ENCODE measurements at regions not wholly inside any gene's neighbourhood (a gene's known extent, or its start where the extent isn't known, plus 50 kb on each side); places are given as distances from the start of the nearest gene placed in this dataset.
A peak's percentile ranks its signal among the peaks of the same experiment; 100 is the strongest.

DNA sequence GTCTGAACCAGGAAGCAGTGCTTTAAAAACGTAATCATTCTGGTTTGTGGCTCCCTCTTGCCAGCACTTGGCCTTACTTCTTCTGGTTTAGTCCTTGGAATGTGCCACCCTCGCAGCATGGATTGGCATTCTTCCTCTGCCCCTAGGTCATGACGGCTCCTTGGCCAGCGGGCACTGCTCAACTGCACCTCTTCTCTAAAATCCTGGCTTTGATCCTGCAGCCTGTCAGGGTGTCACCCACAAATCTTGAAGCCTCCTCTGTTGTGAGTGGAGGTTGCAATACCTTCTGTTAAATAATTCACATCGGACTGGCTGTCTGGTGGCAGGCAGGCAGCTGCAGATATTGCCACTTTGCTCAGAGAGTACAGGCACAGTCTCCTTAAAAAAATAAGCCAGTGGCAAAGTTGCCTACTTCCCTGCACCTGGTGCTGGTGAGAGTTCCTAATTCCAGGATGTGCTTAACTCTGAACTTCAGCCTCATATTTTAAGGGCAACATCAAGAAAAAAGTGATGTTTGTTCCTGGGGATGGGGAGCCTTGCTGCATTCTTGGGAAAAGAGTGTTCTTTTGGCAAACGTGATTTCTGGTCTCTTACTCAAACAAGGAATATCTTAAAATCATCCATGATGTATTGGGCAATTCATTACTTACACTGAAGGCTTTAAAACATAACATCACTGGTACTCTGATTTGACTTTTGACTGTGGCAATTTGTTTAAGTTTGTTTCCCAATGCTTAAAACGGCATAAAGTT is 179.8 kb downstream of the FOXA2 start:
- TF ChIP-seq ZNF274 (IDR thresholded peaks at IDR 0.05; ENCODE audit: low read depth, low read length): no peak
- H3K4me3 ChIP-seq (ENCODE audit: low read length): no peak overlapping the region

GRCh38 chr20:22403632-22404361 is 180.6 kb downstream of the FOXA2 start:
- no peak for TF ChIP-seq ZNF274 (IDR thresholded peaks at IDR 0.05; ENCODE audit: low read depth, low read length)
- peak overlapping the region; percentile 43; the same call in 1 of the 2 replicates for H3K4me3 ChIP-seq (ENCODE audit: low read length)

DNA sequence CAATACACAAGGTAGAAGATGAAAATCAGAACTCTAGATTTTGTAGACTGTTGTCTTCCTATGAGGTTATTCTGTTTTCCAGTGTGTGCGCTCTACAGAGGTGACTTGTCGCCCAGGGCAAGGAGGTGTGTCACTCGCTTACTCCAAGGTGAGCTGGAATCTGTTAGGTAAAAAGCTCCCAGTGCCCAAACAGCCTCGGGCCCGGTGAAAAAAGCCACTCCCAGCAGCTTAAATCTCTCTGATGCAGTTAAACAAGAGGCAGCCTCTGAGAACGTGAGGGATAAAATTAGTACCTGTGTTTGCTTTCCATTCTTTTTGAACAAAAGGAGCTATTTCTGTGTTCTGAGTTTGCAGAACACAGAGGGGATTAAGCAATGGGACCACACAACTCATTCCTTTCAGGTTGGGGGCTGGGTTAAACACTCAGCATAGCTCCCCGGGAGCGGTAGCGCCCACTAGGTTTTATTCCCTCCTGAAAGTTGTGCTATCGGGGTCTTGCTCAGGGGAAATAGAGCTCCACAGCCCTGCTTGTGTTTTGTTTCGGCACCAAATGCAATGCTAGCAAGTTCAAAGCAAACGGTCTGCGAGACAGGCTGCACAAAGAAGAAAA is 181.2 kb downstream of the FOXA2 start:
- H3K4me3 ChIP-seq (ENCODE audit: low read length): peak overlapping the region; percentile 43; the same call in 1 of the 2 replicates
- no peak for TF ChIP-seq ZNF274 (IDR thresholded peaks at IDR 0.05; ENCODE audit: low read depth, low read length)

GRCh38 chr20:22402550-22402949 is 181.8 kb downstream of the FOXA2 start:
- H3K4me3 ChIP-seq (ENCODE audit: low read length): no peak overlapping the region

DNA sequence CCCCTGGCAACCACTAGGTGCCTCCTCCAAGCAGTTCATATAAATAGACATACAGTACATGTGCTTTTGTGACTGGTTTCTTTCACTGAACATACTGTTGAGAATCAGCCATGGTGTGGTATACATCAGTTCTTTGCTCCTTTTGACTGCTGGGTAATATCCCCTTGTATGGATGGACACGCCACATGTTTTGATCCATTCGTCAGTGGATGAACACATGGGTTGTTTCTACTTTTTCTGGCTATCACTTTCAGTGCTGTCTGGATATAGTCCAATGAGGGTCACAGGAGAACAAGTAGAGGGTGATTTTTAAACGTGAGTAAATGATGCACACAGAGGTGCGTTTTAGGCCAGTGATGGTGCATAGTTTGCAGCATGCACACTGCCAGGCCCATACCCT is 183.9 kb downstream of the FOXA2 start:
- H3K4me3 ChIP-seq (ENCODE audit: low read length): no peak overlapping the region
- TF ChIP-seq ZNF274 (IDR thresholded peaks at IDR 0.05; ENCODE audit: low read depth, low read length): no peak

More at GRCh38 chr20:22402550-22402949, 181.8 kb downstream of the FOXA2 start:
- no peak for TF ChIP-seq ZNF274 (IDR thresholded peaks at IDR 0.05; ENCODE audit: low read depth, low read length)

GRCh38 chr20:22394583-22394982 is 189.8 kb downstream of the FOXA2 start:
- H3K4me3 ChIP-seq (ENCODE audit: low read length): no peak overlapping the region
- no peak for TF ChIP-seq ZNF274 (IDR thresholded peaks at IDR 0.05; ENCODE audit: low read depth, low read length)

DNA sequence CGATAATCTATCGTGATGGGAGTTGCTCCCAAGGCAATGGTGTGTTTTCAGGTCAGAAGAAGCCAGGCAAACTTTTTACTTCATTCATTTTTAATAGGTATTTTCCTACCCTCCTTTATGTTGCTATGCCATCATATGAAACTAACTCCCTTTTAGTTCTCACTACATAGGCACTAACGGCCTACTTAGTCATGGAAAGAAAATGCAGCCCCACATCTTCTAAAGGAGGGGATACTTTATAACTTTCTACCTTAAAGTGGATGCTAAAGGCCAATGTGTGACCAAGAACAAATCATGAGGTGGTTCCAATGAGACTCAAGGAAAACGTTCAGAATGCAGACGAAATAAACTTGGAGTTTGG is 193.8 kb downstream of the FOXA2 start:
- no peak overlapping the region for H3K4me3 ChIP-seq (ENCODE audit: low read length)

GRCh38 chr20:22389836-22390542 is 194.4 kb downstream of the FOXA2 start:
- H3K4me3 ChIP-seq (ENCODE audit: low read length): no peak overlapping the region
- no peak for TF ChIP-seq ZNF274 (IDR thresholded peaks at IDR 0.05; ENCODE audit: low read depth, low read length)

More for the DNA sequence above, 193.8 kb downstream of the FOXA2 start:
- TF ChIP-seq ZNF274 (IDR thresholded peaks at IDR 0.05; ENCODE audit: low read depth, low read length): no peak

DNA sequence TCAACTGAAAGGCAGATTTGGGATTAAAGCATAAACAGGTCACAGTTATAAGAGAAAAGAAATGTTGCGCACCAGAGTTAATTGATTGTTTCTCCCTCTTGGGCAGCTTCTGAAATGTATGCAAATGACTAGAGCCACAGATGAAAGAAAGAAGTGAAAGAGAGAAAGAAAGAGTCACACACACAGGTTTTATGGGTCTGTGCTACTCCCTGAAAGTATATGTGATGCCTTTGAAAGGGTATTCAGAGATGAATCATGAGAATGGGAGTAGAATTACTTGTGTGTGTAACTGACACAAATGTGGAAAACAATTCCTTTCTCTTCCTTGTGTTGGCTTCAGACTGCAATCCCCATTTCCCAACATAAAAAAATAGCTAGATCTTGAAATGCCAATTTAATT is 196.9 kb downstream of the FOXA2 start:
- no peak overlapping the region for H3K4me3 ChIP-seq (ENCODE audit: low read length)
- no peak for TF ChIP-seq ZNF274 (IDR thresholded peaks at IDR 0.05; ENCODE audit: low read depth, low read length)

- TF ChIP-seq ZNF274 (IDR thresholded peaks at IDR 0.05; ENCODE audit: low read depth, low read length): no peak
- no peak overlapping the region for H3K4me3 ChIP-seq (ENCODE audit: low read length)
These were observed 198.1 kb downstream of the FOXA2 start for GRCh38 chr20:22386306-22386623.

GRCh38 chr20:22385602-22386305 is 198.6 kb downstream of the FOXA2 start:
- TF ChIP-seq ZNF274 (IDR thresholded peaks at IDR 0.05; ENCODE audit: low read depth, low read length): no peak

DNA sequence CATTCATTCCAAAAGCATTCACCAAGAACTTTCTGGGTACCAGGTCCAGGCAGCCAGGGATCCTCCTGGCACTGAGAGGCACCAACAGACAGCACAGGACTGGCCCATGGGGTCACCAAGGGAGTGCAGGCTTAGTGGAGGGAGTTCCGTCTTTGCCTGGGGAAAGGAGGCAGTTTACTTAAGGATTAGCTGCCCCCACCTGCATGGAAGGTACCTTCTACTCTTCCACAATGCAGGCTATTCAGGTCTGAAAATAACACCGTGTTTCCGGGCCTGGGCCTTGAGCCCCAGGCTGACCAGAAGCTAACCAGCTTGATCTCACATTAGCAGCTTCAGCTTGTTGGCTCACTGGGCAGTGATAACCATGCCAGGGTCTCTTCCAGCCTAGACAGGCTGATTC is 199.4 kb downstream of the FOXA2 start:
- H3K4me3 ChIP-seq (ENCODE audit: low read length): no peak overlapping the region
- TF ChIP-seq ZNF274 (IDR thresholded peaks at IDR 0.05; ENCODE audit: low read depth, low read length): no peak

More at GRCh38 chr20:22385602-22386305, 198.6 kb downstream of the FOXA2 start:
- no peak overlapping the region for H3K4me3 ChIP-seq (ENCODE audit: low read length)

- no peak overlapping the region for H3K4me3 ChIP-seq (ENCODE audit: low read length)
- no peak for TF ChIP-seq ZNF274 (IDR thresholded peaks at IDR 0.05; ENCODE audit: low read depth, low read length)
These were observed 201.2 kb downstream of the FOXA2 start for GRCh38 chr20:22383156-22383555.

DNA sequence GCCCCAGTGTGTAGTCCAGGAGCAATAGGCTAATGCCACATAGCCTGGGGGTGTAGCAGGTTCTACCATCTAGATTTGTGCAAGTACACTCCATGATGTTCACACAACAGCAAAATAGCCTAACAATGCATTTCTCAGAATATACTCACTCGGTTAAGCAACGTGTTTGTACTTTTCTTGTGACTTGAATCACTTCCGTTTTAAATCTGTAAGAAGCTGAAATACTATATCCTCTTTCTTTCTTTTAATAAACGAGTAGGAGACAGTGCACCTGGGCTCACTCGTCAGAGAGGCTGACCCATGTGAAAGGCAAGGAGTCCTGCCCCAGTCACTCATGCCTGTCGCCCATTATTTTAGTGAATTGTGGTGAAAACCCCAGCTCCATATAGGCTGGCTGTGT is 201.6 kb downstream of the FOXA2 start:
- no peak for TF ChIP-seq ZNF274 (IDR thresholded peaks at IDR 0.05; ENCODE audit: low read depth, low read length)
- no peak overlapping the region for H3K4me3 ChIP-seq (ENCODE audit: low read length)
